ENCODE measurements at regions not wholly inside any gene's neighbourhood (a gene's known extent, or its start where the extent isn't known, plus 50 kb on each side); places are given as distances from the start of the nearest gene placed in this dataset.

GRCh38 chr2:31765078-31765945, 184.6 kb upstream of the SRD5A2 start:
- H3K14ac ChIP-seq (replicated peaks; ENCODE audit: low read depth, low read length), result no peak overlapping the region
- no peaks in the 10 kb centered on the region for H3K9me1 ChIP-seq (ENCODE audit: insufficient read depth, low read length)
- no peak overlapping the region for H3K23ac ChIP-seq (ENCODE audit: low read depth, low read length)
- H3K4ac ChIP-seq (ENCODE audit: low read depth, low read length), result no peak overlapping the region
- H4K91ac ChIP-seq (ENCODE audit: insufficient read depth, low read depth, low read length), result no peak overlapping the region
- WGBS, 2 experiments (ENCODE audit: extremely low coverage in 2 of 2, insufficient read length in 1 of 2), result no CpG with 5 or more reads among the region's 2 CpGs
- no peak overlapping the region for H2AK5ac ChIP-seq (ENCODE audit: low read depth, low read length)
- H2BK15ac ChIP-seq (ENCODE audit: low read depth, low read length), result no peak overlapping the region
- no peak overlapping the region for H2BK120ac ChIP-seq (ENCODE audit: low read depth, low read length)
- no peak overlapping the region for H3K9ac ChIP-seq (ENCODE audit: low read depth, low read length)
- TF ChIP-seq USF2 (IDR thresholded peaks at IDR 0.05; ENCODE audit: low read depth, low read length) (no peak), RCOR1 (IDR thresholded peaks at IDR 0.05; ENCODE audit: insufficient replicate concordance, low read length) (no peak), CHD1 (IDR thresholded peaks at IDR 0.05; ENCODE audit: low read depth, low read length) (no peak), RFX5 (IDR thresholded peaks at IDR 0.05; ENCODE audit: low read depth, low read length) (no peak), MXI1 (IDR thresholded peaks at IDR 0.05; ENCODE audit: borderline replicate concordance, low read depth, low read length) (no peak)
- in situ Hi-C loops (cut with MboI; ENCODE audit: low sequenced_read_pairs) (no loop called here), dilution Hi-C loops (cut with HindIII; ENCODE audit: low sequenced_read_pairs, unreplicated experiment) (no loop called here), intact Hi-C loops (cut with micrococcal nuclease) (no loop called here)
- no peak overlapping the region for H2AK9ac ChIP-seq (replicated peaks; ENCODE audit: low read depth, low read length, poor library complexity)
- H2BK5ac ChIP-seq (ENCODE audit: low read depth, low read length, poor library complexity, severe bottlenecking), result no peak overlapping the region
- no peak overlapping the region for H3K4me3 ChIP-seq (ENCODE audit: insufficient read depth, low read depth, low read length)
- no peak overlapping the region for H2BK20ac ChIP-seq (ENCODE audit: low read depth, low read length)
- no peaks in the 10 kb centered on the region for H3K27me3 ChIP-seq (ENCODE audit: control insufficient read depth, insufficient read depth, low read length)
- no peaks in the 10 kb centered on the region for H3K36me3 ChIP-seq (ENCODE audit: control insufficient read depth, insufficient read depth, low read length)
- no peaks in the 10 kb centered on the region for H4K20me1 ChIP-seq (ENCODE audit: insufficient read depth, low read length)
- no peaks in the 10 kb centered on the region for H3K4me1 ChIP-seq (ENCODE audit: control insufficient read depth, insufficient read depth, low read length)
- H4K5ac ChIP-seq (ENCODE audit: low read depth, low read length), result no peak overlapping the region
- no peaks in the 10 kb centered on the region for H3K9me3 ChIP-seq (ENCODE audit: control insufficient read depth, insufficient read depth, low read length)
- BruUV-seq (replicated peaks), result no TSS peak
- ATAC-seq (ENCODE audit: low read depth), result no peak
- no peaks in the 10 kb centered on the region for H3K79me1 ChIP-seq (ENCODE audit: low read depth in 1 of 2, low read length in 2 of 2)
- H2AFZ ChIP-seq (replicated peaks; ENCODE audit: low read length, poor library complexity), result no peak overlapping the region
- H3K4me2 ChIP-seq (ENCODE audit: low read depth, low read length), result no peak overlapping the region
- H4K8ac ChIP-seq (ENCODE audit: low read depth in 2 of 2, low read length in 2 of 2), result no peak overlapping the region
- POLR2A ChIA-PET (ENCODE audit: unreplicated experiment), result no interaction called here
- DNase-seq, result no peak
- H3K27ac ChIP-seq (ENCODE audit: insufficient read depth, low read length), result no peak overlapping the region
- no peak overlapping the region for H3K56ac ChIP-seq (ENCODE audit: extremely low read depth, insufficient read depth, low read length)
- CTCF ChIA-PET, result no interaction called here
- no peak overlapping the region for H3K18ac ChIP-seq (ENCODE audit: low read depth, low read length)

Data from IMR-90 (cell line).